Limb (tissue), 2 donors: ENCODE measurements at regions not wholly inside any gene's neighbourhood (a gene's known extent, or its start where the extent isn't known, plus 50 kb on each side); places are given as distances from the start of the nearest gene placed in this dataset.
"Not testable (repeated sequence)": the region's sequence is repeated elsewhere in the genome, so short reads cannot be mapped to it uniquely, and the experiment has no call there.

Experiments
- DNase-seq, 2 donors: peaks; one replicate each; pipeline ENCODE4 v3.0.0-alpha.2; 2016; ENCODE audit errors: extremely low spot score in 2 of 2

DNA sequence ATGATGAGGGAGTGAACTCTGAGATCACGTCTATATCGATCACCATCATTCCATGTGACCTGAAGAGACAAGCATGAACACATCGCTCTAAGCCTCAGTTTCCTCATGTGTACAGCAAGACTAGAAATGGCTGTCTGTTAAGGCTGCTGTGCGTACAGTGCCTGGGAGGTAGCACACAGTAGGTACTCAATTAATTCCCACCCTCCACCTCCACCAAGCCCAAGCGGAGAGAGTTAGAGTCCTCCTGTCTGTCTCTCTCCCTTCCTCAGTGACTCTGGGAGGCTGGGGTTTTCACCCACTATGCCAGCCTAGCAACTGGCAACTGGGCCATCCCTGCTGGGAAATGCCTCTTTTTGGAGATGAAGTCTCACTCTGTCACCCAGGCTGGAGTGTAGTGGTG lies 318.3 kb upstream of the CCL2 start:
- DNase-seq, result no peak

DNA sequence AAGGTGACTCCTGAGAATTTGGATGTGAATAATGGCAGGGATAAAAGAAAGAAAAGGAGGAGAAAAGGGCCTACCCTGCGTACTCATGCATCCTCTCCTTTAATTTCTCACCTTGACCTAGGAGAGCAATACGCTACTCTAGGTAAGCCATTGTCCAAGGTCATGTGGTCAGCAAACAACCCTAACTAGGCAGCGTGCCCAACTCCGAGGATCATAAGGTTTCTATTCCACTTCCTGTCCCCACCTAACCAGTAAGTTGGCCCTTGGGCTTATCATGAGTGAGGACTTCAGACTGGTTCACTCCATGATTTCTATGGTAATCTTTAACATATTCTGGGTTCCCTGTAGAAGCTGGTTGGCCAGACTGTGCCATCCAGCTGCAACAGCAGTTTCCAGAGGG lies 315.1 kb upstream of the CCL2 start:
- DNase-seq, result no peak

DNA sequence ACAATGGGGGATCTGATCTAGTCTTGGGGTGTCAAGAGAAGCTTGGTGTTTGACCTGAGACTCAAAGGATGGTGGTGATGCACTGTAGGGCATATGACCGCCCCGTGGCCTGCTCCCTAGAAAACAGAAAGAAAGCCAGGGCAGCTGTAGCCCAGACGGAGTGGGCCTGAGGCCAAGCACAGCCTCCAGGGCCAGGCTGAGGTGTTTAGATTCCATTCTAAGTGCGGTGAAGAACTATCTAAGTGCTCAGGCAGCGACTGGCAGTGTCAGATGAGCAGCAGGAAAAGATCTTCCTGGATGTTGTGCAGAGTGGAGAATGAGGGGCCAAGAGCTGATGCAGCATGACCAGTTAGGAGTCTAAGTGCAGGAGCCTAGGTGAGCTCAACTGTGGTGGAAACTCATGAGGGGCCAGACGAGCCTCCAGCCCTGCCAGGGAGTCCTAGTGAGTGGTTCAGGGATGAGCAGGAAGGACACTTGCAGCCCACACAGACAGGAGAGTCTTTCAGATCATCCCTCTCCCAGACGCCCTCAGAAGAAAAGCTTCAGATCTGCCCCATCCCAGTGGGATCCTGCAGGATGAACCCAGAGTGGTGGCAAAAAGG lies 314.2 kb upstream of the CCL2 start:
- no peak for DNase-seq

DNA sequence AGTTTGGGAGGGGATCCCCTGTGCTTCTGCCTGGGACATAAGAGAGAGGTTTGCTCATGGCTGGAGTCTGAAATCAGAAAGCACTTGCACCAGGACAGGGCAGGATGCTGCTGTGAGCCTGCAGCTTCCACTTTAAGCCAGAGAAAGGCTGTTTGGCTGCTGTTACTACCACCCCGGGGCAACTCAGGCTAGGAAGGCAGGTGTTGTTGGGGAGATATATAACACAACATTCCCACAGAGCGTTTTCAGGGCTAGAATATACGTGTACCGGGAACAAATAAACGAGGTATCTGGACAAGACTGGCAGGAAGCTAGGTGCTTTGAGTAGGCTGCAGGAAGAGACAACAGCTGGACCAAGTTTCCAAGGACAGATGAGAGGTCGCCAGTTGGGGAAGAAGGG lies 313.3 kb upstream of the CCL2 start:
- no peak for DNase-seq

DNA sequence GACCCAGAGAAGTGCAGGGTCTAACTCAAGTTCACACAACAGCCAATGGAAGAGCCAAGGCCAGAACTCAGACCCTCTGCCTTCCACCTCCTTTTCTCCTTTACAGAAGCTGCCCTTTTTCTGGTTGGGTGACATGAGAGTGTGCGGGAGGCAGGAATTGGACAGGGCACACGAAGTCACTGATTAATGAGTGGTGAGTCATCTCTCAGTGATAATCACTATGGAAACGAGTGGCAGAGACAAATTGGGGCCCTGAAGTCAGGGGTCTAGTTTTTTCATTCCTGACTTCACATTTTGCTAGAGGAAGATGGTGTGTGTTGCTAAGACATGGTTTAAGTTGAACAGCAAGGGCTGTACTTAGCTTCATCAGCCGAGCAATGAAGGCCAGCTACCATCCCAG lies 312.7 kb upstream of the CCL2 start:
- no peak for DNase-seq

DNA sequence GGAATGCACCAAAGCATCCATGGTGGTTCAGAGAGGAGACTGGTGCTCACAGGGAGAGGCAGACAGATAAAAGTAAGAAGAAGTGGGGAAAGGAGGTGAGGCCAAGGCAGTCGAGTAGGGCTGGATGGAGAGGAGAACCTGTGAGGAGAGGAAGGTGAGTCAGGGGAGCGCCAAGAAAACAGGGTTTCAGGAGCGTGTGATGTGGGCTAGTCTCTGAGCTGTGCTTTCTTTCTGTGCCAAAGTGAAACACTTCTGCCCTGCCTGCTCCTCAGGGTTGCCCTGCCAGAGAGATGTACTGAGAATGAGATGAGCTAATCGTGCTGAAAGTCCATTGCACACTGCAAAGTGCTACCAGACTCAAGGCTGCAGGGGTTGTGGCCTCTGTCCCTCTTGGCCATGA lies 310.7 kb upstream of the CCL2 start:
- DNase-seq, result no peak

DNA sequence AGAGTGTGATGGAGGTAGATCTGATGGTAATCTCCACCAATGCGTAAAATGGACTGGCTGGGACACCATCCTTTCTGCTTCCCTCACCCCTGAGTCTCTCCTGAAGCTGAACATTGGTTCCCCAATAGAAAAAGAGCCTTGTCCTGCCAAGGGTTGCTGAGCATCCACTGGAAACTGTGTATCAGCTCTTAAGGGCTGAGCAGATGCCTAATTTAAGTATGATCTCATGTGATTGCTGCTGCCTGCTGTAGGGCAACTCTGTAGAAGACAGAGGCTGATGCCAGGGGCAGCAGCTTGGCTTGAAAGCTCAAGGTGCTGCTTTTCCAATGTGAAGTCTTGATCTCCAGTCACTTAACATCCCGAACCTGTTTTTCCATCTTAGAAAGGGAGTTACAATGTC lies 310.3 kb upstream of the CCL2 start:
- no peak for DNase-seq

DNA sequence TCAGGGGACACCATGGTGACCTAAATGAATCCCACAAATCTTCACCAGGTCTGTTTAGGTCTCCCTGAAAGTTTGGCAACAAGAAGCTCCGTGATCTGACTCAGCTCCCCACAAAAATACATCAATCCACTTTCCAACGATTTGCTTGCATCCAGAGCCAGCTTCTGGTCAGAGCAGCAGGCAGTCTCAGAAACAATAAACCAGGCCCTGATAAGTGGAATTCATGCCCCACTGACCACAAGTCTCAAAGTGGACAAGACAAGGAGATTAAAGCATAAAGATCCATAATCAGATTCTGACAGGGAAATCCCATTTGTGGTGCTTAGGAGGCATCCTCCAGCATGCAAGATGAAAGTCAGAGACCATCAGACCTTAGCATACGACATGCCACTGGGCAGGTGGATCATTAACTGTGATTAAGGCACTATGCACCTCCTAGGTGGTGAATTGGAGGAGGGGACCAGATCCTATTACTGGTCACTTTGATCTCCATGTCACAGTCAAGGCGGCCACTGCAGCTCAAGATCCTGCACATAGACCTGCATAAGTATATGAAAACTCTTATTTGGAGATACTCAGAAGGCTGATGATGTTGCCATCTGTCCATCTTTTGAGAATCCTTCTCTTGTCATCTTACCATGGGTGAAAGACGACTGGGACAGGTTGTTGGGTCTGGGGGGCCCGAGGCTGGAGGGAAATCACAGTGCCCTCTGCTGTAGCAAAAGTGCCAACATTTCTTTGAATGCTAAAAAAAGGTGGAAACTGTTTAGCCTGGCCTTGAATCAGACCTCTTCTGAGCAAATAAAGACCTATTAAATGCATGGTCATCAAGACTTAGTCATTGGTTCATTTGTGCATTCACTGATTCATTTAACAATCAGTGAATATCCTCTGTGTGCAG lies 309.2 kb upstream of the CCL2 start:
- no peak for DNase-seq

DNA sequence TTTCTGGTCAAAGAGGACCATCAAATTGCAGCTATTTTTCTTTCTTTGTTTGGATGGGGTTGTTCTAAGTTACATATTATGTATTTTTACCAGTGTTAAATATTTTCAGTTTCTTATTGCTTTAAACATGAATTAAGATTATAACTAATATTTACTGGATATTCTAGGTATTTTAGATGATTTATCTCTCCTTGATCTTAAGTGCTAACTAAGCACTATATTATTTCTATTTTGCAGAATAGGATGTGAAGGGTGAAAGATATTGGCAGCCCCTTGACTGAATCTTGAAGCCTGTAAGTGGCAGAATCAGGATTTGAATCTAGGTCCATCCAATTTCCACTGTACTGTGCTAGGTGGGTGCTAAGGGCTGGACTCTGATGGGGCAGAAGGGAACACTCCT lies 307.3 kb upstream of the CCL2 start:
- no peak for DNase-seq

DNA sequence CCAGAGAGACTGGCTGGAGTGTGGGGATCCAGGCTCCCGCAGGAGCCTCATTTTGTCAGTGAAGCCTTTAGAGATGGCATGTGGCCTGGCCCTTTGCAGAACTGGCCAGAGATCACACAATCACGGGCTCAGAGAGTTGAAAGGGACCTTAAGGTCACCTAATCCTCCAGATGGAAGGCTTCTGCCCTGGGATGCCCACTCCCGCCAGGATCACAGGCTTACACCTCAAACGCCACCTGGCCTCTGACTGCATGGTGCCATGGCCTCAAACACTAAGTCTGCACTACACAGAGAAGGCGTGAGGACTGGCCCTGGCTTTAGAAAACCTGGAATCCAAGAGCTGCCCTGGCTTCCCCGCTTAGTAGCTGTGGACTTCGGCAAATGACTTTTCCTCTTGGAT lies 306.8 kb upstream of the CCL2 start:
- DNase-seq, result no peak

DNA sequence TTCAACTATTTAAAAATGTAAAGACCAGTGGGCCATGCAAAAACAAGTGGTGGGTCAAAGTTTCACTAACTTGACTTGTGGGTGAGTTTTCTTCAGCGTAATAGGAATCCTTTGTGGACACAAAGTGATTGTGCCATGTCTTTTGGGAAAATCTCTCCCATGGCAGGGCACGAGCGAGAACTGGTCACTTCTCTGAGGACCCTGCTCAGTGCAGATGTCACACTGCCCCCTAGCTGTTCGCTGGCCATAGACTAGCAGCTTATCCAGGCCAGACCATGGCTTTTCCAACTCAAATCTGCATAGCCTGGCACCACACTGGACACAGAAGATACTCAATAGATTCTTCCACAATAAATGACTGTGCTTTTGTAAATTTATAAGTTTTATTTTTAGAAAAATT lies 306.0 kb upstream of the CCL2 start:
- no peak for DNase-seq

DNA sequence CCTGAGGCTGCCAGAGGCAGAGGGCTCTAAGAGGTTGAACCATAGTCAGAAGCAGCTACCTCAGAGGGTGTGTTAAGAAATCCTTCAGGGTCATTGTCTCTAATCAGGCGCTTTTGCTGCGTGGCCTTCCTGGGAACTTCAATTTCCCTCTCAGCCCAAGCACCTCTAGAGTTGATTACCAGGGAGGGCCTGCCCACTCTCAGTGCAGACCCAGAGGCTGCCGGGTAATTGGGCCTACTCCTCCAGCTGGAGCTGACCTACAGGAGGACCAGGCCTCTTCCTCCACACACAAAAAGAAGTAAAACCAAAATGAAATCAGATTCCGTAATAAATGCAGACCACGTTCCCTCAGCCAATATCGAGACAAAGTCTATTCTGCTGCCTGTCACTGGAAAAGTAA lies 305.0 kb upstream of the CCL2 start:
- DNase-seq, result no peak

DNA sequence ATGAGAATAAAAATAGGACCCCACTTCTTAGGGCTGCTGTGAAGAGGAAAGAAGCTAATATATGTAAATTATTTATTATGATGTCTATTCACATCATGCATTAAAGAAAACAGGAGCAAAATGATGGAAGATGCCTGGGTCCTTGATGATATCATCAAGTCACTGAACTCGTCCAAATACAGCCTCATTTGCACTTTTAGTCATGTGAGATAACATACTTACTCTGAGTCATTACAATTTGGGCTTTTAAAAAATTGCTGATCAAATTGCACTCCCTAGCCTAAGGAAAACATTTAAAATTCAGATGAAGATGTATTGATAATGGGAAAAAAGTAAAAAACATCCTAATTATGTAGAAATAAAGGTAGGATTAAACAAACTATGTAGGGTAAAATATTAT lies 302.7 kb upstream of the CCL2 start:
- no peak for DNase-seq

DNA sequence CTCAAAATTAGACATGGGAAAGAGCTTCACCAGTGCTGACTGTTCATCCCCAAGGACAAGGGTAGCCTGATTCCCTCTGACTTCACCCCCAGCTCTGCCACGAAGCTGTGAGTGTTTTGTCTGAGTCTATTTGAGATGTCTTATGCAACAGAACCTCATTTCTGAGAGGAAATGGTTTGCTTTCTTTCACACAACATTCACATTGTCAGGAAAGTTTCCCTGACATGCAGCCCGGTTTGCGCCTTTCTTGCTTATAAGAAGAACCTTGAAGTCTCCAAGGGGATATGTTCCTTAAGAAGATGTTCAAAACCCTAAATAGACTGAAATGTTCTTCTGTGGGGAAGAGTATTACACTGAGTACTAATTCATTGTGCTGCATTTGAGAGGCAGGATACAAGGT lies 300.5 kb upstream of the CCL2 start:
- DNase-seq, result no peak

DNA sequence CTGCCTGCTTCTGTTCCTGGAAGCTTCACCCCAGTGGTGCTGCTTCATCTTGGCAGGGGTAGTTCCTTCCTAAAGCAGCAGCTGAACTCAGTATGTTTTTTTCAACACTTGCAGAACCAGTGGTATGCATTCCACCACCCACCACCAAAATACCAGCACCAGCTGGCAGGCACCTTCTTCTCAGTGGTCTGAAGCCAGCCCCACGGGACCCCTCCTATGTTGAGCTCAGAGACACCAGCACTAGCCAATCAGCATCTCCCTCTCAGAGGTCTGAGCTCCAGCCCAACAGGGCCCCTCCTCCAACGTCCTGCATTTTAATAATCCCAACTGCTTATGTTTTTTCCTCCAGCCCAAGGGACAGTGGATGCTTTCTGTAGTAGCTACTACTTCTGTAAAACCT lies 299.6 kb upstream of the CCL2 start:
- no peak for DNase-seq

DNA sequence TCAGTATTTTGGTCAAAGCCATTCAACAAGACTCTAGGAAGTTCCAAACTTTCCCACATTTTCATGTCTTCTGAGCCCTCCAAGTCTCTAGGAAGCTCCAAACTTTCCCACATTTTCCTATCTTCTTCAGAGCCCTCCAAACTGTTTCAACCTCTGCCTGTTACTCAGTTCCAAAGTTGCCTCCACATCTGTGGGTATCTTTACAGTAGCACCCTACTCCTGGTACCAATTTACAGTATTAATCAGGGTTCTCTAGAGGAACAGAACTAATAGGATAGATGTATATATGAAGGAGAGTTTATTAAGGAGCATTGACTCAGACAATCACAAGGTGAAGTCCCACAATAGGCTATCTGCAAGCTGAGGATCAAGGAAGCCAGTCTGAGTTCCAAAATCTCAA lies 296.0 kb upstream of the CCL2 start:
- DNase-seq, result not testable (repeated sequence)

DNA sequence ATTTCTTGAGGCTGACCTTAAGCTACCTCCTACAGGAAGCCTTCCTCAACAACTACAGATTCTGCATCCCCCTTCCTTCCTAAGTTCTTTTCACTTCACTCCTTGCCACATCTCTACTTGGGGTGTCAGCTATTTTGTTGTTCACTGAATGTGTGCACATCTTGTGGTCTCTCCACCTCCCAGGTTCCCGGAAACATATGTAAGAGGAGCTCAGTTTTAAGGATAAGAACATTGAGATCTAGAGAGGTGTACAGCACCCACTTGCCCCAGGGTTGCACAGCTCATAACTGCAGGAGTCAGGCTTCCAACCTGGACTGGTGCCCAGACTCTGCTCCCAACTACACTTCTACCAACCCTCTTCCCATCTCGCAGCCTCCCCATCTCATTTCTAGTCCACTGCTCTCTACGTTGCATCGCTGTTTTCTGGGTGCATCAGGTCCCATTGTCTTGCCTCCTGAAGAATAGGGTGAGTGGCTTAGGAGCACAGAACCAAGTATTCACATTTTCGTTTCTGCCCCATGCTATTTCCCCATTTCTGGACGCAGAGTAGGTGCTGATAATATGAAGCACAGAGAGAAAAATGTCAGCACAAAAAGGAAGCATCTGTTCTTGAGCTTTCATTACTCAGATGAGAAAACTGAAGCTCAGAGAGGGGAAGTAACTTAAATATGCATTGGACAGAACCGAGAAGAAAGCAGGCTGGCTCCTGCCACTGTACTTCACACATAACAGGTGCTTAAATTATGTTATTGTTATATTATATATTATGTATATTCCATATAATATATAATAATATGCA lies 292.0 kb upstream of the CCL2 start:
- DNase-seq, result no peak

DNA sequence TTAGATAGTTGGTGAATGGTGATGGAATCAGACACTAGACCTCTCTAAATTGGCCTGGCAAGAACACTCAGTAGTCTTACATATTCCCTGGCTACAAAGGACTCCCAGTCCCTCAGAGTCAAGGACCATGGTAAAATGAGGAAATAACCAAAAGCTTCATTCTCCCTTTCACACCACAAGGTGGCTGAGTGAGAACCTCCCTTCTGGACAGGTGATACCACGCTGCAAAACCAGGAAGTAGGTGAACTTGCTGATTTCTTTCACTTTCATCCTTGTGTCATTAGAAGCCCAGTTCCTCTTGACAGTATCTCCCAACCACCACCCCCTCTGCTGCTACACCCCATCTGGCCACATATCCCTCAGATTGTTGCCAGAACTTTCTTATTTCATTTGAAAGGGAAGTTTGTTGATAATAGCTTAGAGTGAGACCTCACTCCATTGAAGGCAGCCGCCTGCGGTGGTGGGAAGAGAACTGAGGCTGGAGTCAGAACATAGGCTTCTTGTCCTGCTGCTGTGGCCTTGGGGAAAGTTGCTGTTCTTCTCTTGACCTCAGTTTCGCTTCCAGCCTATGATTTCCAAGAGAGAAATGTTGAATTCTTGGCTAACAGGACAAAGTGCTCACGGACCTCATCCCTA lies 290.6 kb upstream of the CCL2 start:
- no peak for DNase-seq

DNA sequence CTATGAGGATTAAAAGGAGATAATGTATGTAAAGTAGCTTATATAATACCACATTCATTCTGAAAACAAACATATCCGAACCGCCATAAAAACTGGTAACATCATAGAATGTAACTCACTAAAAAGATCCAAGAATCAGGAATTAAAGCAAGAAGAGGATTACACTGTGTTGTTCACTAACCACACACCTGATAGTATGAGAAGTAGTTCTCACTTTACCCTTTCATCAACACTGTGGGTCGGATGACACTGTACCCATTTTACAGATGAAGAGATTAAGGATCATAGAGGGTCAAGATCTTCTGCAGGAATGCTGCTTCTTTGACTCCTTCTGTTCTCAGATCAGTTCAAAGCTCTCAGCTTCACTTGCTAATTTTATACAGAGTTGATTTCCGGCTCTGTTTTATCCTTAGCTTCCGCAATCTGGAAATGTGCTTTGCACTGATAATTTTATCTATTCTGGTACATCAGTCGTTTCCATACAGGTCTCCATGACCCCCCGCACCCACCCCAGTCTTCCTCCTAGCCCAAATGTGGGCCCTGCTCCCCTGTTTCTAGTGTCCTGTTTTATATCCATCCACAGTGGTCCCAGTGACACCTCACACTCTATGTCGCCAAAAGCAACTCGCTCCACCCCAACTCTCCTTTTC lies 288.6 kb upstream of the CCL2 start:
- no peak for DNase-seq

DNA sequence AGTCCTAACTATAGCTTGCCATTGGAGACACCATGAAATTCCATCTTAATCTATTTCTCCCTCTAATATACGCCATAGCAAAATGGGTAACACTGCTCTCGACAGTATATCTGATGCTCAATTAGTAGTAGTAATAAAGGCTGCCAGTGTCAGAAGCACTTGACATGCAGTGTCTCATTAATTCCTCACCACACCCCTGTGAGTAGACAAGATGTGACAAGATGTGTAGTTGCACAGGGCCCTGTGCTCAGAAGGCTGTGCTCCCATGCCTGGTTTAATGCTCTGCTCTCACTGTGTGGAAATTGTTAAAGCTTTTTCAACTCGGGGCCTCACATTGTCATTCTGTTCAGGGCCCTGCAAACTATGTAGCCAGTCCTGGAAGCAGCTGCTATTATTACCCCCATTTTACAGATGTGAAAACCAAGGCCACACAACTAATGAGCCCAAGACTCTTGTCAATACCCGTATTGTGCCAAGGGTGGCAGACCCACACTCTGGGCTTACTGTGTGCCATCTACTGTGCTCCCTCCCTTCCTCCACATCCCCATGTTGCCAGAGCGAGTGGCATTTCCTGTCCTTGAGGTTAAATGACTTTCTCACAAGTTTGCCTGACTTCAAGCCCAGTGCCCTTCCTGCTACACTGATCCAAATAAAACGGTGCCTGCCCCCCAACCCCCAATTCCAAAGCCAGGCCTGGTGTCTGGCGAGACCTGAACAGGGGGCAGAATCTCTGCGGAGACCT lies 287.3 kb upstream of the CCL2 start:
- DNase-seq, result no peak
